NB4 (cell line): ENCODE measurements at regions not wholly inside any gene's neighbourhood (a gene's known extent, or its start where the extent isn't known, plus 50 kb on each side); places are given as distances from the start of the nearest gene placed in this dataset.

Experiments
- MYC ChIP-seq: IDR thresholded peaks from 2 replicates; pipeline ENCODE4 v1.6.1; 2011; ENCODE audit warnings: low read depth, low read length
- POLR2A ChIP-seq: IDR thresholded peaks from 2 replicates; pipeline ENCODE4 v1.6.1; 2011; ENCODE audit warnings: mild to moderate bottlenecking; ENCODE audit not compliant: insufficient read length; ENCODE audit errors: extremely low read depth
- TF ChIP-seq, protein P1 (sequence below): IDR thresholded peaks from one replicate; pipeline ENCODE4 v1.5.1; 2012; ENCODE audit warnings: low read depth, low read length
- TF ChIP-seq, protein P2 (sequence below): IDR thresholded peaks from 2 replicates; pipeline ENCODE4 v1.6.1; 2011; ENCODE audit warnings: low read depth, low read length

DNA sequence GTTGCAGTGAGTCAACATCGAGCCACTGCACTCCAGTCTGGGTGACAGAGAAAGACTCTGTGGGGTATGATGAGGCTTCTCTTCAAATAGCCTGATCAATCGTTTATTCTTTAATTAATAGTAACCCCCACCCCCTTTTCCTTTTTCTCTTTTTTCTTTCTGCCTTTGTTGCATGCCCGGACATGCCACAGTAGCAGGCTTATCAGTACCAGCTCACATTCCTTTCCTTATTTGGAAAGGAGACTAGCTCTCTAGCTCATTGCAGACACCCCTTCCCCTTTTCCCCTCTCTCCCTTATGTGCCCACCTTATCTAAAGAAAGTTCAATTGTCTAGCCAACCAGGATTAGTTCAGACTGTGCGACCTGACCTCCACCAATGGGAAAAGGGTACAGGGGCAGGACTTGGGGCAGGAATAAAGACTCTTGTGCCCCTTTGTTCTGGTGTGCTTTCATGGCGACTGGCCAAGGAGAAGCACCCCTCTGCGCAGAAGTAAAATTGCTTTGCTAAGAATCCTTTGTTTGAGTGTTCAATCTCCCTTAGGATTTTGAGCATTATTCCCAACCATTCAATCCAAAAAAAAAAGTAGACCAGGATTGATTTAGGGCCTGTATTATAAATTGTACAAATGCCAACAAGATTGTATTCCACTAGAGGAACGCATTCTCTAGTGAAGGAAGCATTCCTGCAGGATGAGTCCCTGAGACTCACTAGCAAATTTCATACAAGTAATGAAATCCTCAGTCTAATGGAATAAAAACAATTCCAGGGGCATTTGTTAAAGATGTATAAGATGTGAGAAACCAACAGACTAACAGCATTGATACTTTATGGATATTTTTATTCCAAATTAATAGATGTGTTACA is 95.8 kb upstream of the SNRPN start:
- TF ChIP-seq, protein P1, sequence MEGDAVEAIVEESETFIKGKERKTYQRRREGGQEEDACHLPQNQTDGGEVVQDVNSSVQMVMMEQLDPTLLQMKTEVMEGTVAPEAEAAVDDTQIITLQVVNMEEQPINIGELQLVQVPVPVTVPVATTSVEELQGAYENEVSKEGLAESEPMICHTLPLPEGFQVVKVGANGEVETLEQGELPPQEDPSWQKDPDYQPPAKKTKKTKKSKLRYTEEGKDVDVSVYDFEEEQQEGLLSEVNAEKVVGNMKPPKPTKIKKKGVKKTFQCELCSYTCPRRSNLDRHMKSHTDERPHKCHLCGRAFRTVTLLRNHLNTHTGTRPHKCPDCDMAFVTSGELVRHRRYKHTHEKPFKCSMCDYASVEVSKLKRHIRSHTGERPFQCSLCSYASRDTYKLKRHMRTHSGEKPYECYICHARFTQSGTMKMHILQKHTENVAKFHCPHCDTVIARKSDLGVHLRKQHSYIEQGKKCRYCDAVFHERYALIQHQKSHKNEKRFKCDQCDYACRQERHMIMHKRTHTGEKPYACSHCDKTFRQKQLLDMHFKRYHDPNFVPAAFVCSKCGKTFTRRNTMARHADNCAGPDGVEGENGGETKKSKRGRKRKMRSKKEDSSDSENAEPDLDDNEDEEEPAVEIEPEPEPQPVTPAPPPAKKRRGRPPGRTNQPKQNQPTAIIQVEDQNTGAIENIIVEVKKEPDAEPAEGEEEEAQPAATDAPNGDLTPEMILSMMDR: no peak
- TF ChIP-seq POLR2A (no peak), MYC (no peak)
- TF ChIP-seq, protein P2, sequence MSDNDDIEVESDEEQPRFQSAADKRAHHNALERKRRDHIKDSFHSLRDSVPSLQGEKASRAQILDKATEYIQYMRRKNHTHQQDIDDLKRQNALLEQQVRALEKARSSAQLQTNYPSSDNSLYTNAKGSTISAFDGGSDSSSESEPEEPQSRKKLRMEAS: no peak
